ENCODE measurements at regions not wholly inside any gene's neighbourhood (a gene's known extent, or its start where the extent isn't known, plus 50 kb on each side); places are given as distances from the start of the nearest gene placed in this dataset.

DNA sequence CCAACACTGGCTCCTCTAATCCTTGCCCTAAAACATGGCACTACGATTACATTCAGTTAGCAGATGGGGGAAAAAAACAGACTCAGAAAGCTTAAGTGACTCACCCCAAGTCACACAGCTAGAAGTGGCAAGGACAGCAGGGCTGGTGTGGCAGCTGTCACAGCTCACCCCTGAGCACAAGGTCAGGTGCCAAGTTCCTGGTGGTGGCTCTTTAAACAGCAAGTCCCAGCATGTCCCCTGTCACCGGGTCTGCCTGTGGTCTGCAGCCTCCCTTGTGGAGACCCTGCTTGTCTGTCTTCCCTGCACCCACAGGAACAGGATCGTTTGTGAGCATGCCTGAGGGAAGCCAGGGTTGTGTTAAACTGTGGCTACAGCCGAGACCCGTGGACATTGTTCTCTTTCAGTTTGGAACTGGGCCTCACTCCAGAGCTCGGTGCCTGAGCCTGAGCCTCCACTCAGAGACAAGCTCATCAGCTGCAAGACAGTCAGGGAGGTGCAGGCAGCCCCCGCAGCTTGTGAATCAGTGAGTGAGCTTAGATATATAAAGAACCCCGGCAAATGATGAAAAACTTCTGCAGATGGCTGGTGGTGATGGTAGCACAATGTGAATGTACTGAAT, 260.8 kb downstream of the BCOR start:
- Histone ChIP-seq H3K4me3 (no peak overlapping the region), H3K9me3 (ENCODE audit: low read depth) (no peaks in the 10 kb centered on the region), H3K4me1 (ENCODE audit: low read depth) (peaks cover 12% of the 10 kb centered on the region), H3K27me3 (no peaks in the 10 kb centered on the region), H3K27ac (no peak overlapping the region), H3K36me3 (no peaks in the 10 kb centered on the region)
- TF ChIP-seq, protein P1, sequence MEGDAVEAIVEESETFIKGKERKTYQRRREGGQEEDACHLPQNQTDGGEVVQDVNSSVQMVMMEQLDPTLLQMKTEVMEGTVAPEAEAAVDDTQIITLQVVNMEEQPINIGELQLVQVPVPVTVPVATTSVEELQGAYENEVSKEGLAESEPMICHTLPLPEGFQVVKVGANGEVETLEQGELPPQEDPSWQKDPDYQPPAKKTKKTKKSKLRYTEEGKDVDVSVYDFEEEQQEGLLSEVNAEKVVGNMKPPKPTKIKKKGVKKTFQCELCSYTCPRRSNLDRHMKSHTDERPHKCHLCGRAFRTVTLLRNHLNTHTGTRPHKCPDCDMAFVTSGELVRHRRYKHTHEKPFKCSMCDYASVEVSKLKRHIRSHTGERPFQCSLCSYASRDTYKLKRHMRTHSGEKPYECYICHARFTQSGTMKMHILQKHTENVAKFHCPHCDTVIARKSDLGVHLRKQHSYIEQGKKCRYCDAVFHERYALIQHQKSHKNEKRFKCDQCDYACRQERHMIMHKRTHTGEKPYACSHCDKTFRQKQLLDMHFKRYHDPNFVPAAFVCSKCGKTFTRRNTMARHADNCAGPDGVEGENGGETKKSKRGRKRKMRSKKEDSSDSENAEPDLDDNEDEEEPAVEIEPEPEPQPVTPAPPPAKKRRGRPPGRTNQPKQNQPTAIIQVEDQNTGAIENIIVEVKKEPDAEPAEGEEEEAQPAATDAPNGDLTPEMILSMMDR (IDR thresholded peaks at IDR 0.05; ENCODE audit: low read depth, low read length): no peak
- DNase-seq (ENCODE audit: low read depth in 1 of 2, low spot score in 1 of 2): no peak

DNA sequence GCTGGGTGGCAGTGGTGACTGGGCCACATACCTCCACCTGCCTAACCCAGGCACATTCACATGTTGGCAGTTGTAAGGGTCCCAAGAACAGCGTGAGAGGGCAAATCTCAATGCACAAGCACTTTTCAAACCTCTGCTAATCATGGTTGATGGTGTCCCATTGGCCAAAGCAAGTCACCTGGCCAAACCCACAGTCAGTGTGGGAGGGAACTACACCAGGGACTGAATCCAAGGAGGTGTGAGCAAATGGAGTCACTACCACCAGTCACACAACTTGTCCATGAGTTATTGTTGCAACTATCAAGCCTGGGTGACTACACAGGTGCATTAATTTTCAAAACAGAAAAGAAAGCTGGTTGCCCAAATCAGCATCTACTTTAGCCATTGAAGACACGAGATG, 260.1 kb downstream of the BCOR start:
- Histone ChIP-seq H3K27me3 (no peaks in the 10 kb centered on the region), H3K9me3 (ENCODE audit: low read depth) (no peaks in the 10 kb centered on the region), H3K27ac (no peak overlapping the region), H3K4me3 (no peak overlapping the region), H3K4me1 (ENCODE audit: low read depth) (peaks cover 13% of the 10 kb centered on the region), H3K36me3 (no peaks in the 10 kb centered on the region)
- TF ChIP-seq, protein P1 (IDR thresholded peaks at IDR 0.05; ENCODE audit: low read depth, low read length): no peak
- DNase-seq (ENCODE audit: low read depth in 1 of 2, low spot score in 1 of 2): no peak

DNA sequence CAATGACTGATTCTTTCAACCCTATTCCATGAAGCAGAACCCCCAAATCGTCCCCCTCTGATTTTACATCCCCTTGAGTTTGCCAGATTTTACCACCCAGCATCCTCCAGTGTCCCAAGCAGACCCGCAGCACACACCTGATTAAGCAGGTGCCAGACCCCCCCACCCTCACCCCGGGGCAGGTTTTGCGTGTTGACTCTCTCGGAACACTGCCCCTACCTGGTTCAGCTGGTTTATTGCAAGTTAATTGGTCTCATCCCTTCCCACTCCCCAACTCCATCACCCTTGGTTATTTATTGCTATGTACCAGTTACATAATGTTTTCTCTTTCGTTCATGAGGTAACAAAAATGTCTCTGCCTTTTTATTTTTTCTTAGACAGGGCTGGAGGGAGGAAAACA, 258.4 kb downstream of the BCOR start:
- DNase-seq (ENCODE audit: low read depth in 1 of 2, low spot score in 1 of 2): no peak
- H3K27me3 ChIP-seq: no peaks in the 10 kb centered on the region

DNA sequence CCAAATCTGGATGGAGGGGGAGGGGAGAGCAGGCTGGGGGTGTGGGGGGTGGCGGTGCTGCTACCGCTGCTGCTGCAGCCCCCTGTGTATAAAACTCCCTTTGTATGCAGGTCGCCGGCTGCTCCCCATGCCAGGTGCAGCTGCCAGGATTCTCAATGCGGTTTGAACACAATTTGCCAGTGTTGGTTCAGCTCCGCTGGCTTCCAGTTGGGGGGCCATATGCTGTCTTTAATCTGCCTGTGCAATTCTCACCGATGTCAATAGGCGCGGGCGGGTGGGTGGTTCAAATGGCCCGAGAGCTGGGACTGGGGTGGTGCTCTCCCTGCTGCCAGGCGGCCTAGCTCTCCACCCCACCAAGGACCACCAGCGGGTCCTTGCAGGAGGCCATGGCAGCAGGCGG, 257.6 kb downstream of the BCOR start:
- Histone ChIP-seq H3K4me3 (no peak overlapping the region), H3K4me1 (ENCODE audit: low read depth) (peaks cover 9% of the 10 kb centered on the region), H3K36me3 (no peaks in the 10 kb centered on the region), H3K9me3 (ENCODE audit: low read depth) (no peaks in the 10 kb centered on the region), H3K27me3 (no peaks in the 10 kb centered on the region), H3K27ac (no peak overlapping the region)
- DNase-seq (ENCODE audit: low read depth in 1 of 2, low spot score in 1 of 2): no peak
- TF ChIP-seq, protein P1 (IDR thresholded peaks at IDR 0.05; ENCODE audit: low read depth, low read length): no peak

More for the DNA sequence above, 258.4 kb downstream of the BCOR start:
- Histone ChIP-seq H3K27ac (no peak overlapping the region), H3K4me3 (no peak overlapping the region), H3K9me3 (ENCODE audit: low read depth) (no peaks in the 10 kb centered on the region), H3K4me1 (ENCODE audit: low read depth) (peaks cover 13% of the 10 kb centered on the region), H3K36me3 (no peaks in the 10 kb centered on the region)
- TF ChIP-seq, protein P1 (IDR thresholded peaks at IDR 0.05; ENCODE audit: low read depth, low read length): no peak

DNA sequence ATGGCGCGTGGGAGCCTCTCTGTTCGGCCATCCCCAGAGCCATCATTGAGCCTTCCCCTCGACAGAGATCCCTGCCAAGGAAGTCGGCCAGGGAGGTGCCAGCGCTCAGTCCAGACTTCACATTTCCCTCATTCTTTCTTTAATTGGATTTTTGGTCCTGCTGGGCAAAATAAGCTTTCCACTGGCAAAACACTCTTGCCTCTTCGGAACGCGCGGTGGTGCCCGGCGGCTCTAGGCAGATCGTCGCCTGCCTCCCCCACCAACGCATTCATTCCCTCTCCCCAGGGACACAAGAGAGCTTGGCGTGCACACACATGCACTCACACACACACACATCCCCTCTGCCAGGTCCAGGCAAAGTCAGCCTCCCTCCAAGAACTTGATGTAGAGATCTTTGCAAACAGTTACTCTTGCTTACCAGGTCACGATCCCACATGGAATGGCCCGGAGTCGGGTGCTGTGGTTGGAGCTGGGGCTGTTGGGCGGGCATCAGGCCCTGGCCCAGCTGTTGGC, 257.1 kb downstream of the BCOR start:
- no peaks in the 10 kb centered on the region for H3K9me3 ChIP-seq (ENCODE audit: low read depth)
- no peaks in the 10 kb centered on the region for H3K27me3 ChIP-seq
- H3K27ac ChIP-seq: no peak overlapping the region
- no peak for DNase-seq (ENCODE audit: low read depth in 1 of 2, low spot score in 1 of 2)
- H3K4me3 ChIP-seq: no peak overlapping the region
- H3K36me3 ChIP-seq: no peaks in the 10 kb centered on the region
- TF ChIP-seq, protein P1 (IDR thresholded peaks at IDR 0.05; ENCODE audit: low read depth, low read length): no peak
- peaks cover 9% of the 10 kb centered on the region for H3K4me1 ChIP-seq (ENCODE audit: low read depth)
